Epidermal melanocyte (primary cell): ENCODE measurements at regions not wholly inside any gene's neighbourhood (a gene's known extent, or its start where the extent isn't known, plus 50 kb on each side); places are given as distances from the start of the nearest gene placed in this dataset.

Source experiments
- DNase-seq: peaks from one replicate; pipeline ENCODE4 v3.0.0; 2011; ENCODE audit warnings: low spot score; ENCODE audit not compliant: insufficient read length

GRCh38 chr4:38230121-38230801, 270.1 kb downstream of the PTTG2 start:
- DNase-seq, result no peak

- no peak for DNase-seq
These were observed 270.8 kb downstream of the PTTG2 start for GRCh38 chr4:38230821-38231563.

GRCh38 chr4:38231626-38232025, 271.4 kb downstream of the PTTG2 start:
- no peak for DNase-seq

GRCh38 chr4:38232741-38233140, 272.5 kb downstream of the PTTG2 start:
- DNase-seq, result no peak

GRCh38 chr4:38233727-38234480, 273.7 kb downstream of the PTTG2 start:
- no peak for DNase-seq

- DNase-seq, result no peak
These were observed 275.2 kb downstream of the PTTG2 start for GRCh38 chr4:38235354-38235753.

DNA sequence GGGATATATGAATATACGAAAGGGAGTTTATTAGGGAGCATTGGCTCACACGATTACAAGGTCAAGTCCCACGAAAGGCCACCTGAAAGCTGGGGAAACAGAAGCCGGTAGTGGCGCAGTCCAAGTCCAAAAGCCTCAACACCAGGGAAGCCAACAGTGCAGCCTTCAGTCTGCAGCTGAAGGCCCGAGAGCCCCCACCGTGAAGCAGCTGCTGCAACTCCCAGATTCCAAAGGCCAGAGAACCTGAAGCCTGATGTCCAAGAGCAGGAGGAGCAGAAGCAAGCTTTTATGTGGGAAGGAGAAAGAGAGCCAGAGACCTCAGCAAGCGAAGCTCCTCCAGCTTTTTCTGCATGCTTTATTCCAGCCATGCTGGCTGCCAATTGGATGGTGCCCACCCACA, 275.8 kb downstream of the PTTG2 start:
- DNase-seq, result no peak

- no peak for DNase-seq
These were observed 276.3 kb downstream of the PTTG2 start for GRCh38 chr4:38236503-38236902.

DNA sequence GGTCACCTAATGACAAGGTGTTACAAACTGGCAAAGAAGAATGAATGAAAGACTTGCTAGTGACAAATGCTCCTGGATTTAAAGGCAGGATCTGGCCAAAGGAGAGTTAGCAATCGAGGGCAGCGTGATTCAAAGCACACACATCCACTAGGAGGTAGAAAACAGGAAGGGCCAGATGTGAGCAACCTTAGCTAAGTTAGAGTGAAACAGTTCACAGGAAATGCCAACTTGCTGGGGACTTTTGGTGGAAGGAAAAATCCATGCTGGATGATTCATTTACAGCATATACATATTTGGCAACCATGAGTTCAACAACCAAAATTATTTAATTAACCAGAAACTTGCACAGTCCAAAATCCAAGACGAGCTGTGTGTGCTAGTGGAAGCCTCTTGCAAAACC, 276.9 kb downstream of the PTTG2 start:
- DNase-seq, result no peak

- DNase-seq, result no peak
These were observed 281.3 kb downstream of the PTTG2 start for GRCh38 chr4:38241541-38241940.

- DNase-seq, result no peak
These were observed 281.9 kb downstream of the PTTG2 start for GRCh38 chr4:38242101-38242500.

DNA sequence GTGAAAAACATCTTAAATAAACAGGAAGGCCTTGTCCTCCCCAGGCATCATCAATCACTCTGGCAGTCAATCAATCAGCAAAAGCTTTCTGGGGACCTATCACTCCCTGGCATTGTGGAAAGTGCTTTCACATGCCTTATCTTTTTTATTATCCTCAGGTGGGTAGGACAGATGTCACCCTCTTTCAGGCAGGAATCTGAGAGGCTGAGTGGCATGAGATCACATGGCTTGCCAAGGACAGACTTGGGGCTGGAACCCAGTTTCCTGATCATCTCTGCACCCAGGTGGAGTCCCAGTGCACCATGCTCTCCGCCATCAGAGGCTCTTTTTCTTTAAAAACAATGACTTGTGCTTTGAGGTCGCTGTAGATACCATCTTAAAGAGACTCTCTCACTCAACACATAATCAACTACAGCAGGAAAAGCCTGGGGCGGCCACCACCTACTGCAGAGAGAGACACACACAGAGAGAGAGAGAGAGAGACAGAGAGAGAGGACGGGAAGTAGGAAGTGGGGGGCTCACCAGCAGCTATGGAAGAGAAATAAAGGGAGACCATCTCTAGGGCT, 282.7 kb downstream of the PTTG2 start:
- no peak for DNase-seq

GRCh38 chr4:38243388-38244053, 283.3 kb downstream of the PTTG2 start:
- no peak for DNase-seq

- DNase-seq, result no peak
These were observed 294.6 kb downstream of the PTTG2 start for GRCh38 chr4:38254825-38255224.

DNA sequence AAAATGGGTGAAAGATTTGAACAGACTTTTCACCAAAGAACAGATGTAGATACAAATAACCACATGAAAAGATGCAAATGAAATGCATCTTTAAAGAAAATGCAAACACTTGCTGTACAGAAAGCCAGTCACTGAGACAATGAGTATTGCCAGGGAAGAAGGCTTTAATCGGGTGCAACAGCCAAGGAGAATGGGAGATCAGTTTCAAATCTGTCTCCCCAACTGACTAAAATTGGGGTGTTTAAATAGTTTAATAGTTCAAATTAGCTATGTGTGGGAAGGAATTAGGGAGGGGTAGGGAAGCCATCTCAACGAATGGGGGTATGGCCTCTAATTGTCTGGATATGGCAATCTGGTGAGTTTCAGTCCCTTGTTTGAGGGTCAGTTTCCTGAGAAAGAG, 295.4 kb downstream of the PTTG2 start:
- DNase-seq, result no peak

DNA sequence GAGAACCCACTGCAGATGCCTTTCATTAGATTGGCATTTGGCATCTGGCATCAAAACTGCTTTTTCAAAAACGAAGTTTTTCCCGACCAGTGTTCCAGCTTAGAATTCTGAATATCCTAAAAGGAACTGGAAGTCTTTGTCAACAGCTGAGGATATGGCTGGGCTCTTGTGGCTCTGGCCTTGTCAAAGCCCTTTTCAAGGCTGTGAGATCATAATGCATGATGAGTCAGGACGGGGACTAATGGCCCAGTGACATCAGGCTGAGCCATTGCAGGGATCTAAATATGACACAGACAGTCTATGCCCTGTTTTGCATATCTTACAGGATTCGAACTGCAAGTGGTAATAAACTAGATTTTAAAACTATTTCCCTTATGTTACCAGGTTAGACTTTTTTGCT, 306.4 kb downstream of the PTTG2 start:
- DNase-seq, result no peak

DNA sequence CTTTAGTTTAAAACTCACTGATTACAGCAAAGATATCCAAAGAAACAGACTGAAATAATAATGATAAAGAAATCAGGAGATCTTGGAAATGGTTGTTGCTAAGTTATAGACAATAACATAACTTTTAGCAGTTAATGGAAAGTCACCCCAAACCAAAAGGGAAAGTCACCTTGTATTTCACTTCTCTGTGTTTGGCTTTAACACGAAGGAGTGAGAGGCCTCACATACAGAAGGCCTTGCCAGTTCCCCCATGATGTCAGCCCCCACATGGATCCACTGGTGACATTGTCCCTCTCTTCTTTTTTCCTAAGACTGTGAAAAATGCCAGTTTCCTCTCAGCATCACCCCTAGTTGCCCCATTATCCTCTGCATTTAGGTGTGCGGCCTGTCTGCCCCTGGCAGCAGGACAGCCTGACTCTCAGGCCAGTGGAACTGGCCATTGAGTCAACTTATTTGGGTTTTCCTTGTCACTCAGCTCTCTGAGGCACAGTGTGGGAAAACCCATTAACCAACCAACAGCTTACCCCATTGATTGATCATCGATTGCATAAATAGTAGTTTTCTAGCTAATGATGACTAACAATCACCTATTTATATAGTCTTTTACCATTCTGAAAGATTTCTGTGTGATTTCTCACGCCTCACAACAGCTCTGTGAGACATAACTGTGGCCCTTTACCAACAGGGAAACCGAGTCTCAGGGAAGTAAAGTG, 308.1 kb downstream of the PTTG2 start:
- no peak for DNase-seq

DNA sequence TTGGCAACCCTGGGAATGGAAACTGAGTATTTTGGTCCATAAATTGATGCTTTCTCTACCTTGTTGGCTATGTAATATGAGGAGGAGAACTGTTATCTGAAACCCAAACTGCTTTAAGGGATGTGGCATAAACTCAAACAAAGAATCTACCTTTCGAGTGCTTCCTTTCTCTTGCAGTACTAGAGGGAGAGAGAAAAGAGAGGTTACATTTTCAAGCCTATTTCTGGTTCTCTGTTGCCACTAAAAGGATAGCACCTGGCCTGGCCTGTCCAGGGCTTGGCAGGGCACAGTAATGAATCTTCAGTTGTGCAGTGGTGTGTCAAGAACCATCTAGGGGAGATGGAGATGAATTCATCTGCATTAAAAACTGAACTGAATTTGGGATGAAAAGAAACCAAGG, 308.6 kb downstream of the PTTG2 start:
- DNase-seq, result no peak

GRCh38 chr4:38273407-38273806, 313.2 kb downstream of the PTTG2 start:
- no peak for DNase-seq

DNA sequence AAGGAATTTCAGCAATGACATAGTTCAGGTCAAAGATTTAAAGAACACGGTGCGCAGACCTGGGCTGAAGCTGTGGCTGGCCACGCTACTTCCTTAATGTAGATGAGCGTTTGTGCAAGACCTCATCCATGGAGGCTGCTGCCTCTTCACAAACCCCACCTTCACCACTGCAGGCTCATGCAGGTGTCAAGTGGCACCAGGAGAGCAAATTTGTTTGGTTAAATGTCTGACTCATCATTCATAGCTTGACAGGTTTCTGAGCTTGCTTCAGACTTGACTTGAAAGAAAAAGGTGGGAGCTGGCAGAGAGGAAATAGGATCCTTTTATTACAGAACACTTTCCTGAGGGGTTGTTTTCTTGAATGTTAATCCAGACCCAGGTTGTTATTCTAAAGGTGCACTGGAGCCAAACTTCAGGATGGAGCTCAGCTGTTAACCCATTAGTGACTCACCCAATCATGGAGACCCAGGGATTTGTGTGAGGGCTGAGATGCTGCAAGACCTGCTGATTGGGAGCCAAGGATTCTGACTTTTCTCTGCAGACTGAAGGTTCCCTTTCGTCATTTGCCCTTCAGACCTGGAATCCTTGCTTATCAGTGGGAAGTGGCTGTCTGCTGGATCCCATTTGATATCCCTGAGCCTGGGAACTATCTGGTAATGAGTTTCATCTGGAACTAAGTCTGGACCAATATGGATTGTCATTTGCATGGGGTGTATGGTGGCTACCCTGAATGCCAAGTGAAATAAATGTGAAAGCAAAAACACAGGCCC, 315.3 kb downstream of the PTTG2 start:
- DNase-seq, result no peak
